HCT116 (cell line): ENCODE measurements at regions not wholly inside any gene's neighbourhood (a gene's known extent, or its start where the extent isn't known, plus 50 kb on each side); places are given as distances from the start of the nearest gene placed in this dataset.

ENCODE experiments used
- ATAC-seq: fragments of 200-7000 bp; cut with Tn5 transposase; 2 replicates; pipeline ENCODE4 v1.9.1; 2020; ENCODE audit warnings: mild to moderate bottlenecking, moderate library complexity
- BruUV-seq: library from RNA; stranded (reverse); fragments of 400-500 nt; replicated peaks from 2 replicates; lab custom pipeline; 2021; lab: Mats Ljungman, UMichigan
- CTCF ChIA-PET: fragments of 300-600 bp; sonication (Branson Sonifier 250); formaldehyde crosslinking; loops from one replicate; lab custom pipeline; 2021; ENCODE audit warnings: antibody characterized with exemption; lab: Charles Lee
- POLR2A ChIA-PET: fragments of 300-600, 350-600 bp; sonication (Branson Sonifier 250); formaldehyde crosslinking; loops from one replicate; lab custom pipeline; 2021; ENCODE audit warnings: antibody characterized with exemption; lab: Charles Lee
- RAD21 ChIA-PET, 2 experiments: fragments of 300-600 bp; sonication (Branson Sonifier 250); formaldehyde crosslinking; loops; one replicate each; lab custom pipeline; 2023; ENCODE audit warnings: low total read pairs in 2 of 2; ENCODE audit not compliant: uncharacterized antibody in 2 of 2, unreplicated experiment in 2 of 2, low non-redundant PET in 1 of 2; lab: Charles Lee
- DNase-seq: peaks from one replicate; pipeline ENCODE4 v3.0.0-alpha.2; 2010; ENCODE audit warnings: low read depth, low spot score
- H2AFZ ChIP-seq: fragments of 200-600 bp; shearing (Covaris generic), sonication (generic); 2 replicates; pipeline ENCODE4 v1.6.1; 2017; ENCODE audit warnings: low read depth, mixed run types, mixed read lengths, antibody characterized with exemption, low read length; ENCODE audit not compliant: poor library complexity, severe bottlenecking
- H3K27ac ChIP-seq: 2 replicates; pipeline ENCODE4 v1.5.1; 2012; ENCODE audit warnings: low read depth, low read length
- H3K27me3 ChIP-seq: fragments of 200-600 bp; sonication (generic); 2 replicates; pipeline ENCODE4 v1.6.1; 2016; ENCODE audit warnings: mixed run types, low read length, mixed read lengths; ENCODE audit not compliant: insufficient read depth
- H3K36me3 ChIP-seq, 2 experiments: fragments of 200-500 bp in 1 of 2; fragments of 200-600 bp in 1 of 2; sonication (Bioruptor generic) in 1 of 2; sonication (generic) in 1 of 2; 2 replicates each; pipeline versions ENCODE4 v1.5.1 to v1.6.1; 2014 to 2016; ENCODE audit warnings: low read length in 2 of 2, inconsistent platforms in 1 of 2, mixed read lengths in 1 of 2, mixed run types in 1 of 2; ENCODE audit not compliant: insufficient read depth in 2 of 2, control insufficient read depth in 1 of 2
- H3K4me1 ChIP-seq, 2 experiments: fragments of 200-600 bp in 1 of 2; sonication (generic) in 1 of 2; 2 replicates each; pipeline versions ENCODE4 v1.5.1 to v1.6.1; 2012 to 2017; ENCODE audit warnings: low read length in 2 of 2, inconsistent platforms in 1 of 2, mild to moderate bottlenecking in 1 of 2, mixed read lengths in 1 of 2, mixed run types in 1 of 2, moderate library complexity in 1 of 2; ENCODE audit not compliant: insufficient read depth in 2 of 2, control insufficient read depth in 1 of 2
- H3K4me2 ChIP-seq: fragments of 200-600 bp; sonication (generic); 2 replicates; pipeline ENCODE4 v1.6.1; 2017; ENCODE audit warnings: mixed run types, low read length, mixed read lengths
- H3K4me3 ChIP-seq, 2 experiments: fragments of 200-600 bp in 1 of 2; sonication (generic) in 1 of 2; replicated peaks in 1 of 2; 2 replicates each; pipeline ENCODE4 v1.5.1; 2011 to 2016; ENCODE audit warnings: low read length in 2 of 2, control low read depth in 1 of 2, low read depth in 1 of 2, mild to moderate bottlenecking in 1 of 2, mixed read lengths in 1 of 2, mixed run types in 1 of 2
- H3K79me2 ChIP-seq: fragments of 200-600 bp; sonication (generic); 2 replicates; pipeline ENCODE4 v1.6.1; 2017; ENCODE audit warnings: mild to moderate bottlenecking, mixed run types, low read length, moderate library complexity, mixed read lengths; ENCODE audit not compliant: insufficient read depth
- H3K9ac ChIP-seq: fragments of 200-600 bp; sonication (generic); 2 replicates; pipeline ENCODE4 v1.6.1; 2016; ENCODE audit warnings: low read length, mixed read lengths
- H3K9me2 ChIP-seq: fragments of 200-600 bp; sonication (generic), shearing (Covaris generic); 2 replicates; pipeline ENCODE4 v1.6.1; 2017; ENCODE audit warnings: mixed run types, mild to moderate bottlenecking, moderate library complexity; ENCODE audit not compliant: insufficient read depth
- H3K9me3 ChIP-seq, 2 experiments: fragments of 200-500 bp in 1 of 2; fragments of 200-600 bp in 1 of 2; sonication (Bioruptor generic) in 1 of 2; sonication (generic) in 1 of 2; 2 replicates each; pipeline ENCODE4 v1.6.1; 2014 to 2017; ENCODE audit warnings: low read length in 2 of 2, mixed read lengths in 2 of 2, inconsistent platforms in 1 of 2, low read depth in 1 of 2, mild to moderate bottlenecking in 1 of 2, mixed run types in 1 of 2, moderate library complexity in 1 of 2; ENCODE audit not compliant: control insufficient read depth in 1 of 2, insufficient read depth in 1 of 2
- H4K20me1 ChIP-seq: fragments of 200-600 bp; sonication (generic), shearing (Covaris generic); 2 replicates; pipeline ENCODE4 v1.6.1; 2017; ENCODE audit warnings: mixed run types, mild to moderate bottlenecking, moderate library complexity; ENCODE audit not compliant: insufficient read depth
- CBX3 ChIP-seq: IDR thresholded peaks from 2 replicates; pipeline ENCODE4 v1.6.1; 2012; ENCODE audit warnings: low read depth
- CTCF ChIP-seq, 3 experiments: fragments of 200-600 bp in 1 of 3; sonication (generic) in 1 of 3; IDR thresholded peaks in 2 of 3; conservative IDR thresholded peaks in 1 of 3; 2 replicates each; pipeline ENCODE4 v1.5.1; 2012 to 2017; ENCODE audit warnings: low read depth in 2 of 3, low read length in 2 of 3, antibody characterized with exemption in 1 of 3, borderline replicate concordance in 1 of 3, control low read depth in 1 of 3, mild to moderate bottlenecking in 1 of 3, mixed read lengths in 1 of 3, mixed run types in 1 of 3, moderate library complexity in 1 of 3; ENCODE audit not compliant: insufficient read depth in 1 of 3
- EGR1 ChIP-seq: IDR thresholded peaks from 2 replicates; pipeline ENCODE4 v1.6.1; 2012; ENCODE audit warnings: low read depth
- EZH2 ChIP-seq: fragments of 200-600 bp; sonication (generic); IDR thresholded peaks from 2 replicates; pipeline ENCODE4 v1.6.1; 2017; ENCODE audit warnings: antibody characterized with exemption, mixed run types
- POLR2A ChIP-seq: IDR thresholded peaks from 2 replicates; pipeline ENCODE4 v1.7.0; 2011; ENCODE audit warnings: borderline replicate concordance; ENCODE audit not compliant: insufficient read depth, insufficient read length; ENCODE audit errors: extremely low read depth
- POLR2AphosphoS5 ChIP-seq: IDR thresholded peaks from 2 replicates; pipeline ENCODE4 v1.6.1; 2011; ENCODE audit warnings: mild to moderate bottlenecking, low read depth, low read length, moderate library complexity
- RAD21 ChIP-seq: IDR thresholded peaks from 2 replicates; pipeline ENCODE4 v1.6.1; 2012; ENCODE audit warnings: low read depth, mild to moderate bottlenecking
- SP1 ChIP-seq: IDR thresholded peaks from 2 replicates; pipeline ENCODE4 v1.6.1; 2012; ENCODE audit warnings: low read depth
- YY1 ChIP-seq: IDR thresholded peaks from 2 replicates; pipeline ENCODE4 v1.6.1; 2011; ENCODE audit warnings: low read length, low read depth, moderate library complexity, mild to moderate bottlenecking; ENCODE audit not compliant: insufficient replicate concordance; ENCODE audit errors: extremely low read depth
- ZFX ChIP-seq: fragments of 450-650 bp; IDR thresholded peaks from 2 replicates; pipeline ENCODE4 v1.6.1; 2017
- ZNF274 ChIP-seq: fragments of 200-500 bp; sonication (Bioruptor generic); IDR thresholded peaks from 2 replicates; pipeline ENCODE4 v1.6.1; 2014; ENCODE audit warnings: mild to moderate bottlenecking, low read depth, low read length, inconsistent platforms
- intact Hi-C: fragments of 100-400 bp; cut with micrococcal nuclease; formaldehyde crosslinking; loops from 2 replicates; pipeline ENCODE4 v1.10.0; 2022
- TF ChIP-seq, protein P1 (sequence below): IDR thresholded peaks from 2 replicates; pipeline ENCODE4 v1.6.1; 2012; ENCODE audit warnings: low read depth

DNA sequence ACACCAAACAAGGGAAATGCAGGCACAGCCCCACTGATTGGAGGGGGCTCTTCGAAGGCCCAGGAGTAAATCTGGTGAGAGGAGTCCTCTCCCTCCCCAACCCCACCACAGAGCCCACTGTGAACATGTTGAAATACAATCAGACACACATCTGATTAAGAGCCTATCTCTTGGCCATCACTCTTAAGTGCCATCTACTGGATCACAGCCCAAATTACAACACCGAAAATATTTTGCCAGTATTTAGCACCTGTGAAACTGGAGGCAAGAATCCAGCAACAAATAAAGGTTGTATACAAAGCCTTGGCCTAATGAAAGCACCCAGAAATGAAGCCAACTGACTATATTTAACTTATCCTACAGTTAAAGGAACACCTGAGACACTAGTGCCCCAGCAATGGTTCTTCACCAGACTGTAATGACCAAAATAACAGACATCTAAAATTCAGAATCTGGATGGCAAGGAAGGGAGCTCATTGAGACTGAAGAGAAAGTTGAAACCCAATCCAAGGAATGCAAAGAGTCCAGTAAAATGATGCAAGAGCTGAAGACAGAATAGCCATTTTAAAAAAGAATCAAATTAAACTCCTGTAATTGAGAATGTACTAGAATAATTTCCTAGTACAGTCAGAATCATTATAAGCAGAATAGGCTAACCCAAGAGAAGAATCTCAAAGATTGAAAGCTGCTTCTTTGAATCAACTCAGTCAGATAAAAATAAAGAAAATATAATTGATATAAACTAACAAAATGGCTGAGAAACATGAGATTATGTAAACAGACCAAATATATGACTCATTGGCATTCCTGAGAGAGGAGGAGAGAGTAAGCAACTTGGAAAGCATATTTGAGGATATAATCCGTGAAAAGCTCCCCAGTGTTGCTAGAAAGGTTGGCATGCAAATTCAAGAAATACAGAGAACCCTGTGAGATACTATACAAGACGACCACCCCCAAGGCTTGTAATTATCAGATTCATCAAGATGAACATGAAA is 1117.0 kb downstream of the FLRT2 start:
- H3K4me1 ChIP-seq: no peaks in the 10 kb centered on the region
- H3K27me3 ChIP-seq: no peaks in the 10 kb centered on the region
- H3K9me3 ChIP-seq: peaks cover 0 to 10% of the 10 kb centered on the region in 2 experiments; a peak in 1 of 4 replicates
- H4K20me1 ChIP-seq: no peaks in the 10 kb centered on the region
- RAD21 ChIA-PET: no interaction called here
- no peak overlapping the region for H3K4me2 ChIP-seq
- no TSS peak for BruUV-seq
- ATAC-seq: no peak
- DNase-seq: no peak
- intact Hi-C loops: no loop called here
- CTCF ChIA-PET: no interaction called here
- H2AFZ ChIP-seq: no peak overlapping the region
- no peaks in the 10 kb centered on the region for H3K79me2 ChIP-seq
- H3K9ac ChIP-seq: no peak overlapping the region
- no peak overlapping the region for H3K27ac ChIP-seq
- no peak overlapping the region for H3K4me3 ChIP-seq
- H3K9me2 ChIP-seq: no peaks in the 10 kb centered on the region
- POLR2A ChIA-PET: no interaction called here
- no peaks in the 10 kb centered on the region for H3K36me3 ChIP-seq
- TF ChIP-seq CTCF (IDR thresholded peaks at IDR 0.05 in 2 of 3, conservative IDR thresholded peaks at IDR 0.05 in 1 of 3; ENCODE audit: borderline replicate concordance in 1 of 3, insufficient read depth in 1 of 3, low read depth in 2 of 3, low read length in 2 of 3): 0 out of 6 replicates have a peak, but pooled peaks of 1 of the 3 experiments have one; percentile 14
- no peak for TF ChIP-seq EZH2
- TF ChIP-seq, all 23 proteins: peak for 1

- DNase-seq (no peak), ATAC-seq (no peak)
- Histone ChIP-seq H3K36me3 (no peaks in the 10 kb centered on the region), H3K79me2 (no peaks in the 10 kb centered on the region), H2AFZ (no peak overlapping the region), H3K27ac (no peak overlapping the region), H3K9me3 (peaks cover 0 to 10% of the 10 kb centered on the region in 2 experiments; a peak in 2 of 4 replicates), H3K9me2 (no peaks in the 10 kb centered on the region), H3K4me3 (no peak overlapping the region), H3K4me1 (no peaks in the 10 kb centered on the region), H3K4me2 (no peak overlapping the region), H3K9ac (no peak overlapping the region), H3K27me3 (no peaks in the 10 kb centered on the region), H4K20me1 (no peaks in the 10 kb centered on the region)
- RAD21 ChIA-PET: no interaction called here
- BruUV-seq: no TSS peak
- POLR2A ChIA-PET: no interaction called here
- CTCF ChIA-PET: no interaction called here
- intact Hi-C loops: no loop called here
- TF ChIP-seq POLR2AphosphoS5 (no peak), EZH2 (no peak), CBX3 (no peak), RAD21 (no peak), EGR1 (no peak), SP1 (no peak), ZNF274 (no peak), YY1 (no peak), ZFX (no peak), POLR2A (no peak)
- TF ChIP-seq, protein P1, sequence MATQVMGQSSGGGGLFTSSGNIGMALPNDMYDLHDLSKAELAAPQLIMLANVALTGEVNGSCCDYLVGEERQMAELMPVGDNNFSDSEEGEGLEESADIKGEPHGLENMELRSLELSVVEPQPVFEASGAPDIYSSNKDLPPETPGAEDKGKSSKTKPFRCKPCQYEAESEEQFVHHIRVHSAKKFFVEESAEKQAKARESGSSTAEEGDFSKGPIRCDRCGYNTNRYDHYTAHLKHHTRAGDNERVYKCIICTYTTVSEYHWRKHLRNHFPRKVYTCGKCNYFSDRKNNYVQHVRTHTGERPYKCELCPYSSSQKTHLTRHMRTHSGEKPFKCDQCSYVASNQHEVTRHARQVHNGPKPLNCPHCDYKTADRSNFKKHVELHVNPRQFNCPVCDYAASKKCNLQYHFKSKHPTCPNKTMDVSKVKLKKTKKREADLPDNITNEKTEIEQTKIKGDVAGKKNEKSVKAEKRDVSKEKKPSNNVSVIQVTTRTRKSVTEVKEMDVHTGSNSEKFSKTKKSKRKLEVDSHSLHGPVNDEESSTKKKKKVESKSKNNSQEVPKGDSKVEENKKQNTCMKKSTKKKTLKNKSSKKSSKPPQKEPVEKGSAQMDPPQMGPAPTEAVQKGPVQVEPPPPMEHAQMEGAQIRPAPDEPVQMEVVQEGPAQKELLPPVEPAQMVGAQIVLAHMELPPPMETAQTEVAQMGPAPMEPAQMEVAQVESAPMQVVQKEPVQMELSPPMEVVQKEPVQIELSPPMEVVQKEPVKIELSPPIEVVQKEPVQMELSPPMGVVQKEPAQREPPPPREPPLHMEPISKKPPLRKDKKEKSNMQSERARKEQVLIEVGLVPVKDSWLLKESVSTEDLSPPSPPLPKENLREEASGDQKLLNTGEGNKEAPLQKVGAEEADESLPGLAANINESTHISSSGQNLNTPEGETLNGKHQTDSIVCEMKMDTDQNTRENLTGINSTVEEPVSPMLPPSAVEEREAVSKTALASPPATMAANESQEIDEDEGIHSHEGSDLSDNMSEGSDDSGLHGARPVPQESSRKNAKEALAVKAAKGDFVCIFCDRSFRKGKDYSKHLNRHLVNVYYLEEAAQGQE: no peak
These were observed 1116.2 kb downstream of the FLRT2 start for GRCh38 chr14:86646125-86646524.
